ENCODE measurements at regions not wholly inside any gene's neighbourhood (a gene's known extent, or its start where the extent isn't known, plus 50 kb on each side); places are given as distances from the start of the nearest gene placed in this dataset.

DNA sequence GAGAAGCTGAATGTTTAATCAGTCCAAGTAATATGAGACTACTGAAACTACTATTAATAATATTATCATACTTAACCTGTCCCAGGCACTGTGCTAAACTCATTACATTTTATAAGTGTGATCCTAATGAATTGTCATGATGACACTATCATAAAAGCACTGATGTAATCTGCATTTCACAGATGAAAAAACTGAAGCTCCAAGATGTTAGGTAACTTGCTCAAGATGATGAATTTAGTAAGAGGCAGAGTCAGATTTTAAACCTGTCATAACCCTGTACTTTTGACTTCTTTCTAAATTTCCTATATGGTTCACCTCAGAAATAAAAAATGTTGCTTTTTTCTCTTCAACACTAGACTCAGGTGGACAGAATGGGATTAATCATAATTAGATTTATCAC is 237.6 kb downstream of the ALDH8A1 start:
- DNase-seq, result no peak
- Histone ChIP-seq H3K4me1 (ENCODE audit: low read depth) (peaks cover 8% of the 10 kb centered on the region), H3K36me3 (ENCODE audit: low read depth) (no peaks in the 10 kb centered on the region), H3K9me3 (no peaks in the 10 kb centered on the region), H3K4me3 (no peak overlapping the region)
- ATAC-seq, result no peak
- intact Hi-C loops (cut with DNase I, micrococcal nuclease), result no loop called here
- TF ChIP-seq, protein P1, sequence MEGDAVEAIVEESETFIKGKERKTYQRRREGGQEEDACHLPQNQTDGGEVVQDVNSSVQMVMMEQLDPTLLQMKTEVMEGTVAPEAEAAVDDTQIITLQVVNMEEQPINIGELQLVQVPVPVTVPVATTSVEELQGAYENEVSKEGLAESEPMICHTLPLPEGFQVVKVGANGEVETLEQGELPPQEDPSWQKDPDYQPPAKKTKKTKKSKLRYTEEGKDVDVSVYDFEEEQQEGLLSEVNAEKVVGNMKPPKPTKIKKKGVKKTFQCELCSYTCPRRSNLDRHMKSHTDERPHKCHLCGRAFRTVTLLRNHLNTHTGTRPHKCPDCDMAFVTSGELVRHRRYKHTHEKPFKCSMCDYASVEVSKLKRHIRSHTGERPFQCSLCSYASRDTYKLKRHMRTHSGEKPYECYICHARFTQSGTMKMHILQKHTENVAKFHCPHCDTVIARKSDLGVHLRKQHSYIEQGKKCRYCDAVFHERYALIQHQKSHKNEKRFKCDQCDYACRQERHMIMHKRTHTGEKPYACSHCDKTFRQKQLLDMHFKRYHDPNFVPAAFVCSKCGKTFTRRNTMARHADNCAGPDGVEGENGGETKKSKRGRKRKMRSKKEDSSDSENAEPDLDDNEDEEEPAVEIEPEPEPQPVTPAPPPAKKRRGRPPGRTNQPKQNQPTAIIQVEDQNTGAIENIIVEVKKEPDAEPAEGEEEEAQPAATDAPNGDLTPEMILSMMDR (IDR thresholded peaks at IDR 0.05), result no peak

DNA sequence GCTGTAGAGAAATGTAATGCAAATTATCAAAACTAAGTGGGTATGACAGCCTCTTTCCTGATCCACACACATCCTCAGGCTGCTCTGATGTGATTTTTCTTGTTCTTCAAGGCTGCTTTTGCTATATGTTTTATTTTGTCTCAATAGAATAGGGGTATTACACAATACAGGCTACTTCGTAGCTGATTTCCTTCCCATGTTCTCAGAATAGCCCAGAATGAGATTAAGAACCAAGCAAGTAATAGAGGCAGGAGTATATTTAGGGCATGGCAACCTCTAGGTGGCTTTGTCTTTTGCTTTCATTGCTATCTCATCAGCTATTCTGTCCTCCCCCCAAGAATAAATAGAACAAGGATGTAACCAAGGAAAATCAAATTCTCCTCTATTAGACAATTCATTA is 241.8 kb downstream of the ALDH8A1 start:
- no peaks in the 10 kb centered on the region for H3K36me3 ChIP-seq (ENCODE audit: low read depth)
- ATAC-seq (no peak), DNase-seq (no peak)
- H3K9me3 ChIP-seq, result no peaks in the 10 kb centered on the region
- no peak overlapping the region for H3K4me3 ChIP-seq
- H3K4me1 ChIP-seq (ENCODE audit: low read depth), result peaks cover 8% of the 10 kb centered on the region
- TF ChIP-seq, protein P1 (IDR thresholded peaks at IDR 0.05), result no peak
- intact Hi-C loops (cut with DNase I, micrococcal nuclease), result no loop called here

DNA sequence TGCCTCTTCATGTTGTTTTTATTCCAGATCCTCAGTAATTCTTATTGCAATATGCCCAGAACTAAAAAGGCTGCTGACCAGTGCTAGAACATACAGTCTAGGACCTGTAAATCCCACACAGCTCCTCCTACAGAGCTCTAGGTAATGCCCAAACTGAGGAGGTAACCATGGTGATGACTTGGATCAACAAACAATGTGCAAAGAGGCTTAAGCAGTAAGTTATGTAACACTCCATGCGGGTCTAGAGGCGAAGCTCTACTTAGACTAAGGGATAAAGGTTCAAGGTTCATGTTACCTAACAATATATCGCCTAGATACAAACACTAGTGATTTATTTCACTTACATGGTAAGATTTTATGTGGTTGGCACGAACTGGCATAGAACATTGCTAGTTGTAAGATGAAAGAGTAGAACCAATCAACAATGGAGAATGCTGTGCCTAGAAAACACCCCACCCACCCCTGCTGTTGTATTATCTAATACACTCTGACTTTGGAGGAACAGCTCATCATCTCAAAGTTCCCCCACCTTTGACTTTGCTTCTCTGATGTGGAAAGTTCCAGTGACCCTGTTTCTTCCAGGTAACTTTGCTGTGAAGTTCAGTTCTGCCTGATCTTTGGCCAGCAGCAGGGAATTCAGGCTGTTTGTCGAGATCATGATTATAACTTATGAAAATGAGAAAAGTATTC is 242.4 kb downstream of the ALDH8A1 start:
- DNase-seq (peak in 1 of 3 donors; percentile 30), ATAC-seq (peak; percentile 97)
- Histone ChIP-seq H3K4me1 (ENCODE audit: low read depth) (peaks cover 8% of the 10 kb centered on the region), H3K4me3 (no peak overlapping the region), H3K36me3 (ENCODE audit: low read depth) (no peaks in the 10 kb centered on the region), H3K9me3 (no peaks in the 10 kb centered on the region)
- intact Hi-C loops (cut with DNase I, micrococcal nuclease), result no loop called here
- TF ChIP-seq, protein P1 (IDR thresholded peaks at IDR 0.05), result no peak

DNA sequence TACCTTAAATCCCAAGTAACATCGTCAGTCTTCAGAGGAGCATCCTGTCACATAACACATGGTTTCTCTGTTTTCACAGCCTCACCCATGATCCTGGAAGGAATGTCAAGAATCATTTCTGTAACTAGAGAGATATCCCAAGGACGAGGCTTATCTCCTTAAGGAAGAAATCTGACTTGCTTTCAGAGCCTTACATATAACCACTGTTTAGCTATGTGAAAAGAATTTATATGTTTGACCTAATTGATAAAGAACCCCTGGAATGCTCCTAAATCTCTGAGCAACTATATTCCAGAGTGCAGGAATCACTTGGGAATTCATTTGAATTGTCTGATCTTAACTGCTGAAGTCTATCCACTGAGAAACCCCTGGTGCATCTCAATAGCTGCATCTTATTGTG is 243.1 kb downstream of the ALDH8A1 start:
- H3K36me3 ChIP-seq (ENCODE audit: low read depth), result no peaks in the 10 kb centered on the region
- no peaks in the 10 kb centered on the region for H3K9me3 ChIP-seq
- H3K4me3 ChIP-seq, result no peak overlapping the region
- TF ChIP-seq, protein P1 (IDR thresholded peaks at IDR 0.05), result no peak
- H3K4me1 ChIP-seq (ENCODE audit: low read depth), result peaks cover 8% of the 10 kb centered on the region
- intact Hi-C loops (cut with DNase I, micrococcal nuclease), result no loop called here
- no peak for DNase-seq
- ATAC-seq, result no peak

DNA sequence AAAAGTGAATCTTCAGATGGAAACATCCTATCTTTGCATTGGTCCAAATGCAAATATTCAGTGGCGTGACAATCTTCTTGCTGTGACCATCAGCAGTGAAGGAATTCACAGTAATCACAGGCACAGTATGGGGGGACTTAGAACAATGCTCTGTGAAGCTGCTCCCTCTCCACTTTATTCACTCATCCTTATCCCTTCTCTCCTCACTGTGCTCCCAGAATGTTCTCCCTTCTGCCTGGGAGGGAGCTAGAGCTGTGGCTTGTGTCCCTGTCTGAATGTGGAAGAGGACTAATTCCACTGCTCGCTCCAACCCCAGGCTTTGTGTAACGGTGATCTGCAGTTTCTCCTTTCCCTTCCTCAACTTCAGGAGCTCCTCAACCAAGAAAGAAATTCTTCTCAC is 243.7 kb downstream of the ALDH8A1 start:
- DNase-seq, result no peak
- intact Hi-C loops (cut with DNase I, micrococcal nuclease), result no loop called here
- ATAC-seq, result no peak
- TF ChIP-seq, protein P1 (IDR thresholded peaks at IDR 0.05), result no peak
- Histone ChIP-seq H3K4me1 (ENCODE audit: low read depth) (peaks cover 8% of the 10 kb centered on the region), H3K9me3 (no peaks in the 10 kb centered on the region), H3K36me3 (ENCODE audit: low read depth) (no peaks in the 10 kb centered on the region), H3K4me3 (no peak overlapping the region)

DNA sequence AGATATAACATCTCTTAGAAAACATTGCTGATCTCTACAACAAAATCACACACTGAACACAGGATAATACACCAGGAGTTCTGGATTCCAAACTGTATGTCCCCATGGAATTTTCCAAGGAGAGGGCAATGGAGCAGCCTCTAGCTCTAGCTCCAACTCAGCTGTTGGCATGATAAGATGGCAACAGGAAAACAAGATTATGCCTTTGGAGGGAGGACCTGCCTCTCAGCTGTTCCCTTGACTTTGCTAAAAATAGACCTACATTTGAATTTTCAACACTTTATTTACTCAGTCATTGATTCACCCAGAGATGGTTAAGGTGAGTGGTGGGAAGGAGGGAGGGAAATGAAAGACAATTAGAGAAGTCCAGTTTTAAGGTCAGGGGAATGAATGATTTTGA is 246.7 kb downstream of the ALDH8A1 start:
- Histone ChIP-seq H3K4me1 (ENCODE audit: low read depth) (peaks cover 8% of the 10 kb centered on the region), H3K4me3 (no peak overlapping the region), H3K9me3 (no peaks in the 10 kb centered on the region), H3K36me3 (ENCODE audit: low read depth) (no peaks in the 10 kb centered on the region)
- DNase-seq (no peak), ATAC-seq (no peak)
- intact Hi-C loops (cut with DNase I, micrococcal nuclease), result no loop called here
- TF ChIP-seq, protein P1 (IDR thresholded peaks at IDR 0.05), result no peak

Measured in mucosa of descending colon (tissue), 3 donors.